ENCODE measurements at regions not wholly inside any gene's neighbourhood (a gene's known extent, or its start where the extent isn't known, plus 50 kb on each side); places are given as distances from the start of the nearest gene placed in this dataset.

DNA sequence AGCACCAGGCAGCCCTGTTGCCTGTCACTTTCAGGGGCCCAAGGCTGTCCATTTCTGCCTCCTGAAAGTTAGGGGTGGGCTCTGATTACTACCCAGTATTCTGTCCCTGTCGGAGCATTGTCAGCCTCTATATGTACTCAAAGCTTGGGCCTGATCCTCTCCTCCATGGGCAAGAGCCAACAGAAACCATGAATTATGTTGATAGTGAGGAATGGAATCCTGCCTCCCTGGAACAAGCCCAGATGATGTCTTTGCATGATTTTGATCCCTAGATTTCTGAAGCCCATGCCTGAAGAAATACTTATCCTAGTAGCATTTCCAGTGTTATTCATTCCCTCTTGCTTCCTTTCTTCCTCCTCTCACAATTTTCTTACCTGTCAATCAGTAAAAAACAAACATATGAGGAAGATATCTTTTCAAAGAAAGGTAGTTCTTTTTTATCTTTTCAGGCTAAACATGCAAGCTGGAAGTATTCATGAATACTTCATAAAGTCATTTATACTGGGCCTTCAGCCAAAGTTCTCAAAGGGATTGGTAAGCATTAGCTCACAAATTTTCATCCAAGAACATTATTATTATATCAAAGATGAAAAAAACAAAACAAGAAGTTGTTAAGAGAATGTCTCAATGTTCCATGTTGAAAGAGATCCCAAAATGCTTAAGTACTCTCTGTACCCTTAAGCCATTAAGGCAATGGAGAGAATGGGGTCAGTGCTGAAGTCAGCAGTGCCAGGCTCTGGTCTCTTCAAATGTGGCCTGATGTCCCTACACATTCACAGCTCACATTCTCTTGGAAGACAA lies 171.7 kb downstream of the NHLRC3 start:
- Histone ChIP-seq H3K27me3 (ENCODE audit: control insufficient read depth in 1 of 2, insufficient read depth in 2 of 2, low read length in 2 of 2) (peaks cover 0 to 4% of the 10 kb centered on the region in 2 experiments), H3K27ac (ENCODE audit: low read depth in 1 of 2, low read length in 2 of 2) (no peak overlapping the region), H3K4me3 (ENCODE audit: low read length) (no peak overlapping the region), H3K4me1 (ENCODE audit: insufficient read depth, low read length) (no peaks in the 10 kb centered on the region), H3K36me3 (ENCODE audit: insufficient read depth, low read length) (no peaks in the 10 kb centered on the region), H3K9me3 (ENCODE audit: control insufficient read depth in 1 of 2, insufficient read depth in 1 of 2, low read length in 2 of 2) (no peaks in the 10 kb centered on the region)
- no peak for ATAC-seq (ENCODE audit: poor library complexity)
- H3K9me3 Mint-ChIP-seq, result no peaks in the 10 kb centered on the region
- H3K4me1 Mint-ChIP-seq (ENCODE audit: low read depth), result no peaks in the 10 kb centered on the region
- no peak overlapping the region for H3K27ac Mint-ChIP-seq
- intact Hi-C loops (cut with DNase I, micrococcal nuclease), result no loop called here
- peaks cover 11% of the 10 kb centered on the region for H3K27me3 Mint-ChIP-seq
- H3K36me3 Mint-ChIP-seq (ENCODE audit: low read depth), result no peaks in the 10 kb centered on the region
- CTCF ChIA-PET, result no interaction called here
- POLR2A ChIA-PET, result no interaction called here
- H3K4me3 Mint-ChIP-seq, result no peak overlapping the region
- DNase-seq, result no peak
- no peak for TF ChIP-seq CTCF (IDR thresholded peaks at IDR 0.05)

DNA sequence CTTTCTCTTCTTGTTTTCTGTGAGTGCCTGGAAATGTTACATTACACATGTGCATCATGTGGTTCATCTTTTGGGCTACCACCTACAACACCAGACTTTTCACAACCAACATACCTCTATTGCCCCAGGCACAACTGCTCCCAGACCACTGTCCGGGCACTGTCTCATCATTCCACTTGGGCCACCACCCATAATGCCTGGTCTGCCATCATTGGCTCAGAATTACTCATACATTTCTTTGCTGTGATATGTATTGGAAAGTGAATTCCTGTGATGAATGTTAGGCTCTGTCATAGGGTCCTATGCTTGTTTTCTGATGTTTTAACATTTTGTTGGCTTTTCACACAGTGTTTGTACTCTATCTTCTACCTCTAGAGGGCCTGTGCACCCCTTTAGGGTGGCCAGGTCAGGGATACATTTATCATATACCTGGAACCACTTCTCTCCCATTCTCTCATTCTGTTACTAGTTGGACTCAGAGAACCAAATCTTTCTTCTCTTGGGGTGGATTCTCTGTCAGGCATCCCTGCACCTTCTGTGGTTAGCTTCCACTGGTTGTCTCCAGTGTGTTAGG lies 172.8 kb downstream of the NHLRC3 start:
- ATAC-seq (ENCODE audit: poor library complexity) (no peak), DNase-seq (no peak)
- ChIA-PET POLR2A (no interaction called here), CTCF (no interaction called here)
- intact Hi-C loops (cut with DNase I, micrococcal nuclease), result no loop called here
- H3K27me3 Mint-ChIP-seq, result peaks cover 19% of the 10 kb centered on the region
- no peaks in the 10 kb centered on the region for H3K4me1 Mint-ChIP-seq (ENCODE audit: low read depth)
- no peaks in the 10 kb centered on the region for H3K36me3 ChIP-seq (ENCODE audit: insufficient read depth, low read length)
- no peaks in the 10 kb centered on the region for H3K36me3 Mint-ChIP-seq (ENCODE audit: low read depth)
- no peaks in the 10 kb centered on the region for H3K4me1 ChIP-seq (ENCODE audit: insufficient read depth, low read length)
- no peak overlapping the region for H3K4me3 ChIP-seq (ENCODE audit: low read length)
- H3K27ac Mint-ChIP-seq, result no peak overlapping the region
- peaks cover 0 to 4% of the 10 kb centered on the region in 2 experiments for H3K27me3 ChIP-seq (ENCODE audit: control insufficient read depth in 1 of 2, insufficient read depth in 2 of 2, low read length in 2 of 2)
- no peaks in the 10 kb centered on the region for H3K9me3 ChIP-seq (ENCODE audit: control insufficient read depth in 1 of 2, insufficient read depth in 1 of 2, low read length in 2 of 2)
- H3K4me3 Mint-ChIP-seq, result no peak overlapping the region
- H3K9me3 Mint-ChIP-seq, result no peaks in the 10 kb centered on the region
- no peak overlapping the region for H3K27ac ChIP-seq (ENCODE audit: low read depth in 1 of 2, low read length in 2 of 2)
- no peak for TF ChIP-seq CTCF (IDR thresholded peaks at IDR 0.05)

DNA sequence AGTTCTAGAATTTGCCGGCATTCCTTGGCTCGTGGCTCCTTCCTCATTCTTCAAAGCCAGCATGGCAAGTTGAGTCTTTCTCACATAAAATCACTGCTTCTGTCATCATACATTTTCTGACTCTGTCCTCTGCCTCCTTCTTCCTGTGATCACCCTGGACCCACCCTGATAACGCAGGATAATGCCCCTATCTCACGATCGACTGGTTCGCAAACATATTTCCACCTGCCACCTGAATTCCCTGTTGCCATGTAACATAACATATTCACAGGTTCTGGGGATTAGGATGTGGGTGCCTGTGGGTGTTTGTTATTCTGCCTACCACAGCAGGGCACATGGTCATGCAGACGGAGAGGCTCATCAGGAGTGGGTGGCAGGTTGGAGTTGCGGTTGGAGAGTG lies 177.7 kb downstream of the NHLRC3 start:
- POLR2A ChIA-PET, result no interaction called here
- H3K27ac ChIP-seq (ENCODE audit: low read depth in 1 of 2, low read length in 2 of 2), result no peak overlapping the region

More for the DNA sequence above, 177.7 kb downstream of the NHLRC3 start:
- no peaks in the 10 kb centered on the region for H3K4me1 ChIP-seq (ENCODE audit: insufficient read depth, low read length)
- peaks cover 0 to 4% of the 10 kb centered on the region in 2 experiments for H3K27me3 ChIP-seq (ENCODE audit: control insufficient read depth in 1 of 2, insufficient read depth in 2 of 2, low read length in 2 of 2)
- ATAC-seq (ENCODE audit: poor library complexity), result no peak
- H3K4me1 Mint-ChIP-seq (ENCODE audit: low read depth), result no peaks in the 10 kb centered on the region
- CTCF ChIA-PET, result no interaction called here
- intact Hi-C loops (cut with DNase I, micrococcal nuclease), result no loop called here
- no peak overlapping the region for H3K4me3 Mint-ChIP-seq
- H3K36me3 Mint-ChIP-seq (ENCODE audit: low read depth), result no peaks in the 10 kb centered on the region
- no peaks in the 10 kb centered on the region for H3K36me3 ChIP-seq (ENCODE audit: insufficient read depth, low read length)
- no peak overlapping the region for H3K27ac Mint-ChIP-seq
- DNase-seq, result no peak
- H3K9me3 Mint-ChIP-seq, result peaks cover 5% of the 10 kb centered on the region
- no peak for TF ChIP-seq CTCF (IDR thresholded peaks at IDR 0.05)
- no peaks in the 10 kb centered on the region for H3K9me3 ChIP-seq (ENCODE audit: control insufficient read depth in 1 of 2, insufficient read depth in 1 of 2, low read length in 2 of 2)
- H3K4me3 ChIP-seq (ENCODE audit: low read length), result no peak overlapping the region
- peaks cover 34% of the 10 kb centered on the region for H3K27me3 Mint-ChIP-seq
